GM21360 (cell line): ENCODE measurements at regions not wholly inside any gene's neighbourhood (a gene's known extent, or its start where the extent isn't known, plus 50 kb on each side); places are given as distances from the start of the nearest gene placed in this dataset.
"Not testable (repeated sequence)": the region's sequence is repeated elsewhere in the genome, so short reads cannot be mapped to it uniquely, and the experiment has no call there.

Experiments used
- ATAC-seq: cut with Tn5 transposase; IDR thresholded peaks from one replicate; pipeline ENCODE4 v1.9.1; 2021; ENCODE audit warnings: mild to moderate bottlenecking, moderate library complexity; ENCODE audit not compliant: unreplicated experiment

DNA sequence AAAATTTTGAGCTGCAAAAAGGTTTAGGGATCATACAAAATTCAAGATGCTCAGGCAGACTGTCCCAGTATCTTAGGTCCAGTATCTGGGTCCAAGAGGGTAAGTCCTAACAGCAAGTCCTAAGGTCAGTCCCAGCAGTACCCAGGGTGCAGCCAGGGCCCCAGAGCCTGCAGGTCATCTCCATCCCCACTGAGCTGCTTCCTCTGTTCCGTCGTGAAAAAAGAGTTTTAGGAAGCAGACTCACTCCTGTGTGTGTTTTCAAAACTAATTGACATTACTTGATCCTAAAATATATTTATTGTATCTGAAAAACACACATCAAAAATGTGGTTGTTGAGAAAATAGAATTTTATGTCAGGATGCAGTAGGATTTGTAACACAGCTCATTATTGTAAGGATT lies 69.9 kb upstream of the ALKAL2 start:
- no peak for ATAC-seq

DNA sequence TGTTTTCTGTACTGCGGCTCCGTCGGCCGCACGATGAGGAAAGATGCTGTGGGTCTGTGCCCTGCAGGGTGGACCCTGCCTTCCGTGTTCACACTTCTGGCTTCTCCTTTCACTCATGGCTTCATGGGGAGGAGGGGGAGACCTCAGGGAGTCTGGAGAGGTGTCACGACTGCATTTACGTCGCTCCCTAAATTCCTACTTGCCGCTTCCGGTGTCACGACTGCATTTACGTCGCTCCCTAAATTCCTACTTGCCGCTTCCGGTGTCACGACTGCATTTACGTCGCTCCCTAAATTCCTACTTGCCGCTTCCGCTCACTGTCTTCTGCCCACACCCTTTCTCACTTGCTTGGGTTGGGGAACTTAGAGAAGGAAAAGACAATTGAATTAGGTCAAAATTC lies 68.4 kb upstream of the ALKAL2 start:
- ATAC-seq: not testable (repeated sequence)

DNA sequence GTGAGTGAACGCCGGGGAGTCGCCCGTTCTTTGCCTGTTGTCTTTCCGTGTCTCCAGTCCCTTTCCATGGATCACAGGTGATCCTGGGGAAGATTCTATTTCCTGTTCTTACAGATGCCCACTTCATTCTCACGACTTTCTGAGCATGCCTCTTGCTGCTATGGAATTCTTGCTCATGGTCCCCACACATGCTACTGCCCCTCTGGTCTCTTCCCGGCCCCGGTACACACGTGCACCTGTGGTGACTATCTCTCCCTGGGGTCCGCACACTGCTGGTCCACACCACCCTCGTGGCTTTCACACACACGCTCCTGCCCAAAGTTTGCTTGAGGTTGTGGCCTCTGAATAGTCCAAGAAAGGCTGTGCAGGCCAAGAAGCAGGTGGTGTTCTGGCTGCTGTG lies 67.9 kb upstream of the ALKAL2 start:
- no peak for ATAC-seq

DNA sequence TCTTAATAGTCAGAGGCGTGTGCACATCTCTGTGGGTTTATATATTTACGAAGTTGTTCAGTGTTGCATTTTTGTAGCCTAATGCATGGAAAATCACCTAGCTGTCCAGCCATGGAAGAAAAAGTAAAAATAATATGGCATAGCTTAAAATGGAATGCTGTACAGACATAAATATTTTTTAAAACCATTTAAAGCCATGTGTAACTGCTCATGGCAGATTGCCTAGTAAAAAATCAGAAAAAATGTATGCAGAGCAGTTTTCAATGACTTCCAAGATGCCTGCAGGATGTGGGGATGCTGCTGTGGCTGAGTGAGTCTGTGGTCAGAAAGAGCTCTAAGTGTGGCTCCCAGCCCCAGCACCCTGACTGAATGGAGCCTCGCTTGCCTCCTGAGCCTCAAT lies 64.8 kb upstream of the ALKAL2 start:
- no peak for ATAC-seq

GRCh38 chr2:349390-349789 lies 61.5 kb upstream of the ALKAL2 start:
- no peak for ATAC-seq

DNA sequence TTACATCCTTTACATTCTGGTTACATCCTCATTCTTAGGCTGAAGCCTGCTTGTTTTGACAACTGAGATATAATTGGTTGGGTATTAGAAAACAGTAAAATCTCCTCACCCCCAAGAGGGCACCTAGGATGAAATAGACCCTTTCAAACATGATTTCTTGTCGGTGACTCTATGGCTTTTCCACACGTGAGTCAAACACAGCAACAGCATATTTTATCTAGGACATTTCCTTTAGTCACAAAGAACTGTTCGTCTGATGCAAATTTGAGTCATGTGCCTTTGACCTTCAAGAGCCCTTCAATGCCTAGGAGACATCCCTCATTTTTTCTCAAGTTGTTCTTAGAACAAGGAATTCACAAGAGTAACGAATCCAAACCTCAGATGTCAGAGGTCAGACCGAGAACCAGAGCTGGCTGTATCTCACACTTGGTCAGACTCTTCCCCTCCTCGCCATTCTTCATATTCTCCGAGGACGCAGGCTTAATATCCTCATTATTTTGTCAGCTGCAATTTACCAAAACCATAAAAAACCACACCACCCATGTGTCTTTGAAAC lies 60.5 kb upstream of the ALKAL2 start:
- no peak for ATAC-seq

DNA sequence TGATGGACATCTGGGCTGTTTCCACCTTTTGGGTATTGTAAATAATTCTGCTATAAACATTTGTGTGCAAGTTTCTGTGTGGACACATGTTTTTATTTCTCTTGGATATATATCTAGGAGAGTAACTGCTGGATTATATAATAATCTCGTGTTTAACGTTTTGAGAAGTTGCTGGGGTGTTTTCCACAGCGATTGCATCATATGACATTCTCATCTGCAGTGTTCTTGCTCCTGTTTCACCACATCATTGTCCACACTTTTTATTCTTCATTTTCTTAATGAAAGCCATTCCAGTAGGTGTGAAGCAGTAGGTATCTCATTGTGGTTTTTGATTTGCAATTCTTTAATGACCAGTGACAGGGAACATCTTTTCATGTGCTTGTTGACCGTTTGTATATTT lies 56.9 kb upstream of the ALKAL2 start:
- no peak for ATAC-seq

- ATAC-seq: no peak
These were observed 55.5 kb upstream of the ALKAL2 start for GRCh38 chr2:343355-343754.

- no peak for ATAC-seq
These were observed 54.0 kb upstream of the ALKAL2 start for GRCh38 chr2:341912-342311.

DNA sequence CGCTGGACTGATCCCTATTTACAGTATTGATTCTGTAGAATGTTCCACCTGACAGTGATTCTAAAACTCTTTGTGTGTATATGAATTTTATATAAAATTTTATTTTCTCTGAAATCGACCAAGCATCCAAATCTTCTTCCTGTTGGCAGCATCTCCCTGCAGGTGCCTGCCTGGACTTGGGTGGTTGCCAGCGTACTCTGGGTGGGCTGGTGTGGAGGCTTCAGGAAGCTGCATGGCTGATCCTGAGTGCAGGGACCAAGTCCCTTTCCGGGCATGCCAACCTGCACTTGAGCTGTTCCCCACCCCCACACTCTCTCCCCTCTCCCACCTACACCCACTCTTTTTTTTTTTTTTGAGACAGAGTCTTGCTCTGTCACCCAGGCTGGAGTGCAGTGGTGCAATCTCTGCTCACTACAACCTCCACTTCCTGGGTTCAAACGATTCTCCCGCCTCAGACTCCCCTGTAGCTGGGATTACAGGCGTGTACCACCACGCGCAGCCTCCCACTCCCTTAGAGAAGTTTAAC lies 53.2 kb upstream of the ALKAL2 start:
- ATAC-seq: no peak
